ENCODE measurements at regions not wholly inside any gene's neighbourhood (a gene's known extent, or its start where the extent isn't known, plus 50 kb on each side); places are given as distances from the start of the nearest gene placed in this dataset.

DNA sequence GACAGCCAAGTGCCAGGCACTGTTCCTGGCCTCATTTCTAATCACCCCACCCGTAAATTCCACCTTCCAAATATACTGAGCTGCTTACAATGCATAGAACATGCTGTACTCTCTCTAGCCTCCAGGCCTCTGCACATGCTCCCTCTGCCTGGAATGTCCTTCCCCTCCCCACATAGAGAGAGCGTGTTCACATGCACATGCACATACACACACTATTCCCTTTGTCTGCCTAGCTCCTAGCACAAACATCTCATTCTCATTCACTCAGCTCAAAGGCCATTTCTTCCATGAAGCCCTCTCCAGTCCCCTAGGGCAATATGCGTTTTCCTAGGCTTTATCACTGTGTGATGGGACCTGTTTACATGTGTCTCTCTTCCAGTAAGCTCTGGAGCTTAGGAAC lies 144.6 kb downstream of the WT1 start:
- no peak overlapping the region for H3K4me3 Mint-ChIP-seq
- no peak for ATAC-seq (replicated peaks in 1 of 4)
- H3K4me1 Mint-ChIP-seq = no peaks in the 10 kb centered on the region
- no peak overlapping the region for H3K27ac ChIP-seq (ENCODE audit: low read length)
- no peak for DNase-seq
- H3K27ac Mint-ChIP-seq = no peak overlapping the region
- H3K27me3 ChIP-seq (replicated peaks in 1 of 2; ENCODE audit: control insufficient read depth in 2 of 2, extremely low read depth in 1 of 2, insufficient read depth in 2 of 2, low read length in 1 of 2) = no peaks in the 10 kb centered on the region
- ChIA-PET CTCF (interaction anchor here in 1 of 2 donors (0.6 kb wide), 1 partner anchor 357 kb away, joined by 3 read pairs; no protein-coding TSS in a partner anchor), POLR2A (no interaction called here)
- no peaks in the 10 kb centered on the region for H3K9me3 ChIP-seq
- H3K4me3 ChIP-seq (ENCODE audit: control insufficient read depth in 1 of 2, extremely low read depth in 1 of 2, low read length in 1 of 2) = no peak overlapping the region
- no peaks in the 10 kb centered on the region for H3K4me1 ChIP-seq (ENCODE audit: control insufficient read depth in 1 of 2, extremely low read depth in 1 of 2, insufficient read depth in 2 of 2, low read length in 2 of 2)
- H3K9me3 Mint-ChIP-seq = peaks cover 0 to 5% (median 0%) of the 10 kb centered on the region in 3 donors
- H3K36me3 ChIP-seq (ENCODE audit: control insufficient read depth in 2 of 2, extremely low read depth in 1 of 2, insufficient read depth in 1 of 2, low read length in 1 of 2) = no peaks in the 10 kb centered on the region
- peaks cover 7 to 9% of the 10 kb centered on the region in 2 donors for H3K27me3 Mint-ChIP-seq
- WGBS (ENCODE audit: insufficient coverage) = 75% methylated on average over 3 of the region's 3 CpGs
- no peaks in the 10 kb centered on the region for H3K36me3 Mint-ChIP-seq

DNA sequence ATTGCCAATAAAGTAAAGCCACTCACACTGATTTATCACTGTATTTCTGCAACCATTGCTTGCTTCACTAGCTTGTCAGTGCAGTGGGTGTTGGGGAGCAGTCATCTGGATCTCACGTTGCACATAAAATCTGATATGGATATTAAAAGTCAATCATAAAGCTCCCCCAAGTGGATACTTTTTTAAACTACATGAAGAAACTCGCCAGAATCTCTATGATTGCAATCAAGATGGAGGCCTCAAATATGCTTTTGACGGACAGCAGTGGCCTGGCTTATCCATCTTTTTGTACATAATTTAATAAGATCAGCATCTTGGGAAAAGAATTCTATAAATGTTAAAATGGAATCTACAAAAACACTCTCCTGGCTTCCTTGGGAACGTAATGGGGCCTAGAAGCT lies 137.7 kb downstream of the WT1 start:
- ATAC-seq (replicated peaks in 1 of 4) (no peak), DNase-seq (peak in 1 of 35 experiments; percentile 21)
- Histone ChIP-seq H3K36me3 (ENCODE audit: control insufficient read depth in 2 of 2, extremely low read depth in 1 of 2, insufficient read depth in 1 of 2, low read length in 1 of 2) (no peaks in the 10 kb centered on the region), H3K4me1 (ENCODE audit: control insufficient read depth in 1 of 2, extremely low read depth in 1 of 2, insufficient read depth in 2 of 2, low read length in 2 of 2) (no peaks in the 10 kb centered on the region), H3K4me3 (ENCODE audit: control insufficient read depth in 1 of 2, extremely low read depth in 1 of 2, low read length in 1 of 2) (no peak overlapping the region), H3K27me3 (replicated peaks in 1 of 2; ENCODE audit: control insufficient read depth in 2 of 2, extremely low read depth in 1 of 2, insufficient read depth in 2 of 2, low read length in 1 of 2) (no peaks in the 10 kb centered on the region), H3K27ac (ENCODE audit: low read length) (no peak overlapping the region), H3K9me3 (no peaks in the 10 kb centered on the region)
- Mint-ChIP-seq H3K27me3 (peaks cover 0 to 8% of the 10 kb centered on the region in 2 donors), H3K27ac (no peak overlapping the region), H3K4me3 (no peak overlapping the region), H3K9me3 (no peaks in the 10 kb centered on the region), H3K4me1 (peaks cover 0 to 4% (median 0%) of the 10 kb centered on the region in 3 donors), H3K36me3 (no peaks in the 10 kb centered on the region)
- ChIA-PET POLR2A (no interaction called here), CTCF (interaction anchor here (0.6 to 1.8 kb wide), 7 partner anchors 8 to 1191 kb away, joined by 3 to 8 read pairs (median 3); no protein-coding TSS in a partner anchor)
- WGBS (ENCODE audit: insufficient coverage) = no CpG with 5 or more reads among the region's 4 CpGs

DNA sequence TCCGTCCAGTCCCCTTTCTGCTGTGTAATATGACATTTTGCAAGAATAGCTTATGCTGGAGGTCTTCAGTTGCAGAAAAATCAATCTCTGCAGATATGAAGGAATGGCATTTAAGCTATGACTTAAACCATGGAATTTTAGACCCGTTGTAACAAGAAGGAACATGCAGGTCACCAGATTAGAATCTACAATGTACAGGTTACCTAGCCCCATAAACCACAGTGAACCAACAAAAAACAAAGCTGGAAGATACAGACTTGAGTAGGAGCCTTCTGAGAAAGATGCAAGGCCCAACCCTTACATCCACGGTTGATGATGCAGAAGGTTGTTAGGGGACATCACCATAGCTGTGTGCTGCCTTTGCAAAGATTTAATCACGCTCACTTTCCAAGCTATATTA lies 132.5 kb downstream of the WT1 start:
- Histone ChIP-seq H3K27me3 (replicated peaks in 1 of 2; ENCODE audit: control insufficient read depth in 2 of 2, extremely low read depth in 1 of 2, insufficient read depth in 2 of 2, low read length in 1 of 2) (peaks cover 0 to 4% of the 10 kb centered on the region in 2 experiments), H3K27ac (ENCODE audit: low read length) (no peak overlapping the region), H3K9me3 (no peaks in the 10 kb centered on the region), H3K4me1 (ENCODE audit: control insufficient read depth in 1 of 2, extremely low read depth in 1 of 2, insufficient read depth in 2 of 2, low read length in 2 of 2) (no peaks in the 10 kb centered on the region), H3K4me3 (ENCODE audit: control insufficient read depth in 1 of 2, extremely low read depth in 1 of 2, low read length in 1 of 2) (no peak overlapping the region), H3K36me3 (ENCODE audit: control insufficient read depth in 2 of 2, extremely low read depth in 1 of 2, insufficient read depth in 1 of 2, low read length in 1 of 2) (no peaks in the 10 kb centered on the region)
- 33% methylated on average over 1 of the region's 4 CpGs for WGBS (ENCODE audit: insufficient coverage)
- ATAC-seq (replicated peaks in 1 of 4) (no peak), DNase-seq (no peak)
- H3K4me1 Mint-ChIP-seq = no peaks in the 10 kb centered on the region
- H3K9me3 Mint-ChIP-seq = no peaks in the 10 kb centered on the region
- no peaks in the 10 kb centered on the region for H3K27me3 Mint-ChIP-seq
- H3K36me3 Mint-ChIP-seq = no peaks in the 10 kb centered on the region
- H3K27ac Mint-ChIP-seq = no peak overlapping the region
- POLR2A ChIA-PET = no interaction called here
- H3K4me3 Mint-ChIP-seq = no peak overlapping the region
- CTCF ChIA-PET = interaction anchor here (0.6 to 2.2 kb wide), 4 partner anchors 20 to 73 kb away, joined by 3 to 9 read pairs (median 6); no protein-coding TSS in a partner anchor

DNA sequence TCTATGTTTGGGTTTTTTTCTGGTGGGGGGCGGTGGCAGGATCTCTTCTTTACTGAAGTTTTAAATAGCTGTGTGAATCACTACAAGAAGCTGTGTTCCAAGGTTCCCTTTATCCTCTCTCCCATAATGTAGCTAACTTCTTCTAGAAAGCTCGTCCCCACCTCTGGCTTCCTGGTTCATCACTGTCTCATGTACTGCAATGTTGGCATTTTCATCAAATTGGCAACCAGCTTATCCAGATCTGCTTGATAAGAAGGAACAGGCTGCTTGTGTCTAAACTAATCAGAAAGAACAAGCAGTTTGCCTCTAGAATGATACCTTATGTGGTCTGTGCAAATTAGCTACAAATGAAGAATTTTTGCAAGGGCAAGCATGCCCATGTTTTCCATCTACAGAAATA lies 130.8 kb downstream of the WT1 start:
- ATAC-seq (replicated peaks in 1 of 4) = no peak
- no peak overlapping the region for H3K27ac Mint-ChIP-seq
- no peaks in the 10 kb centered on the region for H3K36me3 ChIP-seq (ENCODE audit: control insufficient read depth in 2 of 2, extremely low read depth in 1 of 2, insufficient read depth in 1 of 2, low read length in 1 of 2)
- POLR2A ChIA-PET = no interaction called here
- H3K4me1 Mint-ChIP-seq = no peaks in the 10 kb centered on the region
- no peak overlapping the region for H3K4me3 Mint-ChIP-seq
- H3K4me1 ChIP-seq (ENCODE audit: control insufficient read depth in 1 of 2, extremely low read depth in 1 of 2, insufficient read depth in 2 of 2, low read length in 2 of 2) = no peaks in the 10 kb centered on the region
- no peaks in the 10 kb centered on the region for H3K9me3 ChIP-seq
- CTCF ChIA-PET = interaction anchor here (0.6 to 2.2 kb wide), 4 partner anchors 10 to 19 kb away, joined by 3 to 8 read pairs (median 4); no protein-coding TSS in a partner anchor
- DNase-seq = no peak
- 70% methylated on average over 1 of the region's 2 CpGs for WGBS (ENCODE audit: insufficient coverage)
- H3K27me3 Mint-ChIP-seq = peaks cover 0 to 3% of the 10 kb centered on the region in 2 donors
- H3K4me3 ChIP-seq (ENCODE audit: control insufficient read depth in 1 of 2, extremely low read depth in 1 of 2, low read length in 1 of 2) = no peak overlapping the region
- H3K9me3 Mint-ChIP-seq = no peaks in the 10 kb centered on the region
- no peak overlapping the region for H3K27ac ChIP-seq (ENCODE audit: low read length)
- H3K36me3 Mint-ChIP-seq = no peaks in the 10 kb centered on the region
- peaks cover 0 to 4% of the 10 kb centered on the region in 2 experiments for H3K27me3 ChIP-seq (replicated peaks in 1 of 2; ENCODE audit: control insufficient read depth in 2 of 2, extremely low read depth in 1 of 2, insufficient read depth in 2 of 2, low read length in 1 of 2)

DNA sequence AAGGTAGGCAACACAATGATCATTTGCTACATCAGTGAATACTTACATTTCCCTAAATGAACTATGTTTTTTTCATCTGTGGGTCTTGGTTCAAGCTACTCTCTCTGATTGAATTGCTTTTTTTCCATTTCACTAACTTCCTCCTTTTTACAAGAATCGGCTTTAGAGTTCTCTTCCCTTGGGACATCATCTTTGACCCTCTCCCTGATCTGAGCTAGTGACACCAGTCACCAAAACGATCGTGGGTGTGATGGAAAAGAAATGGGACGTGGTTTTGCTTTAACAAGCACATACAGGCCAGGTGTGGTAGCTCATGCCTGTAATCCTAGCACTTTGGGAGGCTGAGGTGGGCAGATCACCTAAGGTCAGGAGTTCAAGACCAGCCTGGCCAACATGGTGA lies 129.9 kb downstream of the WT1 start:
- WGBS (ENCODE audit: insufficient coverage) = no CpG with 5 or more reads among the region's 4 CpGs
- H3K4me1 ChIP-seq (ENCODE audit: control insufficient read depth in 1 of 2, extremely low read depth in 1 of 2, insufficient read depth in 2 of 2, low read length in 2 of 2) = no peaks in the 10 kb centered on the region
- H3K27me3 Mint-ChIP-seq = peaks cover 0 to 3% of the 10 kb centered on the region in 2 donors
- H3K4me3 Mint-ChIP-seq = no peak overlapping the region
- no peaks in the 10 kb centered on the region for H3K36me3 Mint-ChIP-seq
- no peak overlapping the region for H3K27ac Mint-ChIP-seq
- no peaks in the 10 kb centered on the region for H3K9me3 Mint-ChIP-seq
- ATAC-seq (replicated peaks in 1 of 4) (no peak), DNase-seq (no peak)
- POLR2A ChIA-PET = no interaction called here
- no peak overlapping the region for H3K27ac ChIP-seq (ENCODE audit: low read length)
- no peaks in the 10 kb centered on the region for H3K36me3 ChIP-seq (ENCODE audit: control insufficient read depth in 2 of 2, extremely low read depth in 1 of 2, insufficient read depth in 1 of 2, low read length in 1 of 2)
- H3K9me3 ChIP-seq = no peaks in the 10 kb centered on the region
- no peaks in the 10 kb centered on the region for H3K4me1 Mint-ChIP-seq
- H3K4me3 ChIP-seq (ENCODE audit: control insufficient read depth in 1 of 2, extremely low read depth in 1 of 2, low read length in 1 of 2) = no peak overlapping the region
- CTCF ChIA-PET = no interaction called here
- H3K27me3 ChIP-seq (replicated peaks in 1 of 2; ENCODE audit: control insufficient read depth in 2 of 2, extremely low read depth in 1 of 2, insufficient read depth in 2 of 2, low read length in 1 of 2) = peaks cover 0 to 4% of the 10 kb centered on the region in 2 experiments

DNA sequence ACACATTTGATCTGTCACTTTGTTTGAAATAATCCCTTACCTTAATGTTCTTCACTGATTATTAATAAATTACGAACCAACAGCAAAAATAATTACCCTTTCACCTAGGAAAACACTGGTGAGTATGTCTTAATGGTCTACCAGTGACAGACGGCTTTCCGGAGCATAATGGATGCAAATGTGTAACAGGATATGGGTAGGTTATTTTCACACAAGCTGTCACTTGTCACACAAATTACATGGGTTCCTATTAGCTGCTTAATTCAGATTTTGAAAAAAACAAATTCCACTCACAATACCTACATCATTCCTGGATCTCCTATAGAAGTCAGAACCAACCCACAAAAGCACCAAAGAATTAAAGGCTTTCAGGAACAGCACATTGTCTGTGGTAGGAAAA lies 127.9 kb downstream of the WT1 start:
- DNase-seq (no peak), ATAC-seq (replicated peaks in 1 of 4) (no peak)
- no peaks in the 10 kb centered on the region for H3K4me1 ChIP-seq (ENCODE audit: control insufficient read depth in 1 of 2, extremely low read depth in 1 of 2, insufficient read depth in 2 of 2, low read length in 2 of 2)
- no peaks in the 10 kb centered on the region for H3K36me3 ChIP-seq (ENCODE audit: control insufficient read depth in 2 of 2, extremely low read depth in 1 of 2, insufficient read depth in 1 of 2, low read length in 1 of 2)
- WGBS (ENCODE audit: insufficient coverage) = no CpG with 5 or more reads among the region's 3 CpGs
- ChIA-PET POLR2A (no interaction called here), CTCF (no interaction called here)
- Mint-ChIP-seq H3K27ac (no peak overlapping the region), H3K36me3 (no peaks in the 10 kb centered on the region), H3K4me3 (no peak overlapping the region), H3K4me1 (no peaks in the 10 kb centered on the region), H3K27me3 (peaks cover 2 to 11% of the 10 kb centered on the region in 2 donors), H3K9me3 (no peaks in the 10 kb centered on the region)
- H3K27ac ChIP-seq (ENCODE audit: low read length) = no peak overlapping the region
- no peak overlapping the region for H3K4me3 ChIP-seq (ENCODE audit: control insufficient read depth in 1 of 2, extremely low read depth in 1 of 2, low read length in 1 of 2)
- H3K27me3 ChIP-seq (replicated peaks in 1 of 2; ENCODE audit: control insufficient read depth in 2 of 2, extremely low read depth in 1 of 2, insufficient read depth in 2 of 2, low read length in 1 of 2) = peaks cover 0 to 4% of the 10 kb centered on the region in 2 experiments
- H3K9me3 ChIP-seq = no peaks in the 10 kb centered on the region

DNA sequence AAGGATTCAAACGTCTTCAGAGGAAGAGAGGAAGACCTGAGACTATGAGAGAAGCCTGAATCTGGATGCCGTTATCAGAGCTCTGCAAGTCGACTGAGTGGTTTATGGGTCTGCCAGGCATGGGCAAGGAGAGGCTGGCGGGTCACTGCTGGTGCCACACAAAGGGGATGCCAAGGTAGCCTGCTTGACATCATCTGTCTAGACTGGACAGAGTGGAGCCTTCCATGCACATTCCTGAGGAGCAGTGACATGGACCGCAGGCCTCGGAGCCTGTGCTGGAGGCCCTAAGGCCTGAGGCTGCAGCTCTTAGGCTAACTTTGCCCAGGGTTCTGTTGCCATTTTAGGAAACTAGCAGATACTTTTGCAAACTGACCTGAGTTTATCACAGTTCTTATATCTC lies 127.4 kb downstream of the WT1 start:
- Histone ChIP-seq H3K36me3 (ENCODE audit: control insufficient read depth in 2 of 2, extremely low read depth in 1 of 2, insufficient read depth in 1 of 2, low read length in 1 of 2) (no peaks in the 10 kb centered on the region), H3K9me3 (no peaks in the 10 kb centered on the region), H3K4me3 (ENCODE audit: control insufficient read depth in 1 of 2, extremely low read depth in 1 of 2, low read length in 1 of 2) (no peak overlapping the region), H3K27me3 (replicated peaks in 1 of 2; ENCODE audit: control insufficient read depth in 2 of 2, extremely low read depth in 1 of 2, insufficient read depth in 2 of 2, low read length in 1 of 2) (peaks cover 0 to 4% of the 10 kb centered on the region in 2 experiments), H3K4me1 (ENCODE audit: control insufficient read depth in 1 of 2, extremely low read depth in 1 of 2, insufficient read depth in 2 of 2, low read length in 2 of 2) (no peaks in the 10 kb centered on the region), H3K27ac (ENCODE audit: low read length) (no peak overlapping the region)
- Mint-ChIP-seq H3K36me3 (no peaks in the 10 kb centered on the region), H3K4me1 (no peaks in the 10 kb centered on the region), H3K4me3 (no peak overlapping the region), H3K27me3 (peaks cover 4 to 11% of the 10 kb centered on the region in 2 donors), H3K27ac (no peak overlapping the region), H3K9me3 (no peaks in the 10 kb centered on the region)
- ChIA-PET CTCF (no interaction called here), POLR2A (no interaction called here)
- 90% methylated on average over 6 of the region's 6 CpGs for WGBS (ENCODE audit: insufficient coverage)
- ATAC-seq (replicated peaks in 1 of 4) (no peak), DNase-seq (no peak)

Data from T-cell (primary cell).